Kidney epithelial cell (primary cell): ENCODE measurements at regions not wholly inside any gene's neighbourhood (a gene's known extent, or its start where the extent isn't known, plus 50 kb on each side); places are given as distances from the start of the nearest gene placed in this dataset.

Experiments used
- DNase-seq: peaks from one replicate; pipeline ENCODE4 v3.0.0-alpha.2; 2010; ENCODE audit warnings: low read depth
- H3K27me3 ChIP-seq: 2 replicates; pipeline ENCODE4 v1.6.0; 2011; ENCODE audit warnings: low read length; ENCODE audit not compliant: control insufficient read depth, insufficient read depth
- H3K36me3 ChIP-seq: 2 replicates; pipeline ENCODE4 v1.5.1; 2011; ENCODE audit warnings: low read length; ENCODE audit not compliant: control insufficient read depth, insufficient read depth
- H3K4me3 ChIP-seq: 2 replicates; pipeline ENCODE4 v1.5.1; 2011; ENCODE audit warnings: low read depth, mild to moderate bottlenecking, control low read depth, low read length
- CTCF ChIP-seq: IDR thresholded peaks from 2 replicates; pipeline ENCODE4 v1.5.1; 2011; ENCODE audit warnings: mild to moderate bottlenecking, moderate library complexity, low read length, control low read depth, inconsistent platforms; ENCODE audit not compliant: insufficient read depth, poor library complexity, severe bottlenecking

- no peaks in the 10 kb centered on the region for H3K27me3 ChIP-seq
- no peak for TF ChIP-seq CTCF
- no peaks in the 10 kb centered on the region for H3K36me3 ChIP-seq
- no peak for DNase-seq
- H3K4me3 ChIP-seq = no peak overlapping the region
Observed at GRCh38 chr1:116232989-116233514, 121.9 kb downstream of the MAB21L3 start.

GRCh38 chr1:116234429-116234828 lies 123.2 kb downstream of the MAB21L3 start:
- Histone ChIP-seq H3K36me3 (no peaks in the 10 kb centered on the region), H3K27me3 (no peaks in the 10 kb centered on the region), H3K4me3 (no peak overlapping the region)
- DNase-seq = no peak
- TF ChIP-seq CTCF = no peak

- Histone ChIP-seq H3K27me3 (no peaks in the 10 kb centered on the region), H3K36me3 (no peaks in the 10 kb centered on the region), H3K4me3 (no peak overlapping the region)
- no peak for DNase-seq
- no peak for TF ChIP-seq CTCF
Observed at GRCh38 chr1:116239916-116240315, 128.7 kb downstream of the MAB21L3 start.

GRCh38 chr1:116242741-116243140 lies 130.3 kb upstream of the ATP1A1 start:
- no peaks in the 10 kb centered on the region for H3K27me3 ChIP-seq

GRCh38 chr1:116243333-116244054 lies 129.6 kb upstream of the ATP1A1 start:
- H3K4me3 ChIP-seq = no peak overlapping the region
- no peak for TF ChIP-seq CTCF
- H3K36me3 ChIP-seq = no peaks in the 10 kb centered on the region
- no peak for DNase-seq
- H3K27me3 ChIP-seq = no peaks in the 10 kb centered on the region

More at GRCh38 chr1:116242741-116243140, 130.3 kb upstream of the ATP1A1 start:
- DNase-seq = no peak
- Histone ChIP-seq H3K36me3 (no peaks in the 10 kb centered on the region), H3K4me3 (no peak overlapping the region)
- TF ChIP-seq CTCF = no peak

- H3K36me3 ChIP-seq = no peaks in the 10 kb centered on the region
- no peak overlapping the region for H3K4me3 ChIP-seq
- DNase-seq = no peak
- no peak for TF ChIP-seq CTCF
- no peaks in the 10 kb centered on the region for H3K27me3 ChIP-seq
Observed at GRCh38 chr1:116246174-116246573, 126.9 kb upstream of the ATP1A1 start.
